ENCODE measurements at regions not wholly inside any gene's neighbourhood (a gene's known extent, or its start where the extent isn't known, plus 50 kb on each side); places are given as distances from the start of the nearest gene placed in this dataset.
"Not testable (repeated sequence)": the region's sequence is repeated elsewhere in the genome, so short reads cannot be mapped to it uniquely, and the experiment has no call there.

GRCh38 chr1:219060798-219061197 lies 112.9 kb upstream of the LYPLAL1 start:
- 95% methylated on average over 4 of the region's 5 CpGs for WGBS
- H3K4me1 ChIP-seq (ENCODE audit: insufficient read depth, low read length), result no peaks in the 10 kb centered on the region
- H3K36me3 ChIP-seq (ENCODE audit: insufficient read depth, low read length), result no peaks in the 10 kb centered on the region
- no peaks in the 10 kb centered on the region for H3K27me3 ChIP-seq (ENCODE audit: insufficient read depth, low read length)
- H3K27ac ChIP-seq (ENCODE audit: low read depth, low read length), result no peak overlapping the region
- no peaks in the 10 kb centered on the region for H3K9me3 ChIP-seq (ENCODE audit: insufficient read depth, low read depth, low read length)
- no peak overlapping the region for H3K9ac ChIP-seq (ENCODE audit: low read depth, low read length)
- H3K4me3 ChIP-seq (ENCODE audit: low read length), result no peak overlapping the region

- WGBS, result 95% methylated on average over 4 of the region's 4 CpGs
- Histone ChIP-seq H3K4me3 (ENCODE audit: low read length) (no peak overlapping the region), H3K9me3 (ENCODE audit: insufficient read depth, low read depth, low read length) (no peaks in the 10 kb centered on the region), H3K4me1 (ENCODE audit: insufficient read depth, low read length) (no peaks in the 10 kb centered on the region), H3K27me3 (ENCODE audit: insufficient read depth, low read length) (no peaks in the 10 kb centered on the region), H3K9ac (ENCODE audit: low read depth, low read length) (no peak overlapping the region), H3K27ac (ENCODE audit: low read depth, low read length) (no peak overlapping the region), H3K36me3 (ENCODE audit: insufficient read depth, low read length) (no peaks in the 10 kb centered on the region)
Measured at GRCh38 chr1:219062161-219062560, 111.5 kb upstream of the LYPLAL1 start.

- Histone ChIP-seq H3K9ac (ENCODE audit: low read depth, low read length) (no peak overlapping the region), H3K9me3 (ENCODE audit: insufficient read depth, low read depth, low read length) (no peaks in the 10 kb centered on the region), H3K4me1 (ENCODE audit: insufficient read depth, low read length) (no peaks in the 10 kb centered on the region), H3K36me3 (ENCODE audit: insufficient read depth, low read length) (no peaks in the 10 kb centered on the region), H3K27ac (ENCODE audit: low read depth, low read length) (no peak overlapping the region), H3K4me3 (ENCODE audit: low read length) (no peak overlapping the region), H3K27me3 (ENCODE audit: insufficient read depth, low read length) (no peaks in the 10 kb centered on the region)
- WGBS, result 97% methylated on average over 1 of the region's 1 CpG
Measured at GRCh38 chr1:219066098-219066497, 107.6 kb upstream of the LYPLAL1 start.

- H3K27me3 ChIP-seq (ENCODE audit: insufficient read depth, low read length), result no peaks in the 10 kb centered on the region
- H3K4me3 ChIP-seq (ENCODE audit: low read length), result no peak overlapping the region
- no peaks in the 10 kb centered on the region for H3K4me1 ChIP-seq (ENCODE audit: insufficient read depth, low read length)
- WGBS, result 88% methylated on average over 1 of the region's 1 CpG
- H3K9me3 ChIP-seq (ENCODE audit: insufficient read depth, low read depth, low read length), result no peaks in the 10 kb centered on the region
- no peak overlapping the region for H3K9ac ChIP-seq (ENCODE audit: low read depth, low read length)
- no peaks in the 10 kb centered on the region for H3K36me3 ChIP-seq (ENCODE audit: insufficient read depth, low read length)
- no peak overlapping the region for H3K27ac ChIP-seq (ENCODE audit: low read depth, low read length)
Measured at GRCh38 chr1:219066631-219067349, 106.9 kb upstream of the LYPLAL1 start.

- H3K9ac ChIP-seq (ENCODE audit: low read depth, low read length), result no peak overlapping the region
- WGBS, result 95% methylated on average over 4 of the region's 4 CpGs
Measured at GRCh38 chr1:219067350-219067712, 106.3 kb upstream of the LYPLAL1 start.

GRCh38 chr1:219070395-219070794 lies 103.3 kb upstream of the LYPLAL1 start:
- H3K9me3 ChIP-seq (ENCODE audit: insufficient read depth, low read depth, low read length); H3K4me1 ChIP-seq (ENCODE audit: insufficient read depth, low read length); H3K27ac ChIP-seq (ENCODE audit: low read depth, low read length); H3K9ac ChIP-seq (ENCODE audit: low read depth, low read length); H3K27me3 ChIP-seq (ENCODE audit: insufficient read depth, low read length); H3K36me3 ChIP-seq (ENCODE audit: insufficient read depth, low read length); H3K4me3 ChIP-seq (ENCODE audit: low read length): not testable (repeated sequence)
- 92% methylated on average over 2 of the region's 2 CpGs for WGBS

More at GRCh38 chr1:219067350-219067712, 106.3 kb upstream of the LYPLAL1 start:
- Histone ChIP-seq H3K4me3 (ENCODE audit: low read length) (no peak overlapping the region), H3K27ac (ENCODE audit: low read depth, low read length) (no peak overlapping the region), H3K27me3 (ENCODE audit: insufficient read depth, low read length) (no peaks in the 10 kb centered on the region), H3K36me3 (ENCODE audit: insufficient read depth, low read length) (no peaks in the 10 kb centered on the region), H3K4me1 (ENCODE audit: insufficient read depth, low read length) (no peaks in the 10 kb centered on the region), H3K9me3 (ENCODE audit: insufficient read depth, low read depth, low read length) (no peaks in the 10 kb centered on the region)

- Histone ChIP-seq H3K4me1 (ENCODE audit: insufficient read depth, low read length) (0 out of 2 replicates have a peak, but pooled peaks cover 1% of the 10 kb centered on the region), H3K9ac (ENCODE audit: low read depth, low read length) (no peak overlapping the region), H3K27me3 (ENCODE audit: insufficient read depth, low read length) (no peaks in the 10 kb centered on the region), H3K27ac (ENCODE audit: low read depth, low read length) (no peak overlapping the region), H3K9me3 (ENCODE audit: insufficient read depth, low read depth, low read length) (no peaks in the 10 kb centered on the region), H3K4me3 (ENCODE audit: low read length) (no peak overlapping the region), H3K36me3 (ENCODE audit: insufficient read depth, low read length) (no peaks in the 10 kb centered on the region)
- 95% methylated on average over 4 of the region's 4 CpGs for WGBS
Measured at GRCh38 chr1:219071209-219071608, 102.5 kb upstream of the LYPLAL1 start.

GRCh38 chr1:219072329-219072728 lies 101.3 kb upstream of the LYPLAL1 start:
- Histone ChIP-seq H3K27ac (ENCODE audit: low read depth, low read length) (no peak overlapping the region), H3K9me3 (ENCODE audit: insufficient read depth, low read depth, low read length) (no peaks in the 10 kb centered on the region), H3K4me1 (ENCODE audit: insufficient read depth, low read length) (0 out of 2 replicates have a peak, but pooled peaks cover 4% of the 10 kb centered on the region), H3K4me3 (ENCODE audit: low read length) (no peak overlapping the region), H3K27me3 (ENCODE audit: insufficient read depth, low read length) (no peaks in the 10 kb centered on the region), H3K9ac (ENCODE audit: low read depth, low read length) (no peak overlapping the region), H3K36me3 (ENCODE audit: insufficient read depth, low read length) (no peaks in the 10 kb centered on the region)
- WGBS, result 97% methylated on average over 5 of the region's 5 CpGs

GRCh38 chr1:219074084-219074728 lies 99.5 kb upstream of the LYPLAL1 start:
- no peaks in the 10 kb centered on the region for H3K36me3 ChIP-seq (ENCODE audit: insufficient read depth, low read length)
- no peaks in the 10 kb centered on the region for H3K27me3 ChIP-seq (ENCODE audit: insufficient read depth, low read length)
- no peak overlapping the region for H3K4me3 ChIP-seq (ENCODE audit: low read length)
- no peak overlapping the region for H3K27ac ChIP-seq (ENCODE audit: low read depth, low read length)
- 94% methylated on average over 4 of the region's 5 CpGs for WGBS
- H3K4me1 ChIP-seq (ENCODE audit: insufficient read depth, low read length), result 0 out of 2 replicates have a peak, but pooled peaks cover 4% of the 10 kb centered on the region
- no peak overlapping the region for H3K9ac ChIP-seq (ENCODE audit: low read depth, low read length)
- no peaks in the 10 kb centered on the region for H3K9me3 ChIP-seq (ENCODE audit: insufficient read depth, low read depth, low read length)

- Histone ChIP-seq H3K4me1 (ENCODE audit: insufficient read depth, low read length) (0 out of 2 replicates have a peak, but pooled peaks cover 4% of the 10 kb centered on the region), H3K27me3 (ENCODE audit: insufficient read depth, low read length) (no peaks in the 10 kb centered on the region), H3K9ac (ENCODE audit: low read depth, low read length) (no peak overlapping the region), H3K27ac (ENCODE audit: low read depth, low read length) (no peak overlapping the region), H3K36me3 (ENCODE audit: insufficient read depth, low read length) (no peaks in the 10 kb centered on the region), H3K4me3 (ENCODE audit: low read length) (no peak overlapping the region), H3K9me3 (ENCODE audit: insufficient read depth, low read depth, low read length) (no peaks in the 10 kb centered on the region)
- WGBS, result 95% methylated on average over 2 of the region's 2 CpGs
Measured at GRCh38 chr1:219075121-219075879, 98.4 kb upstream of the LYPLAL1 start.

GRCh38 chr1:219076326-219076937 lies 97.2 kb upstream of the LYPLAL1 start:
- Histone ChIP-seq H3K9me3 (ENCODE audit: insufficient read depth, low read depth, low read length) (no peaks in the 10 kb centered on the region), H3K27ac (ENCODE audit: low read depth, low read length) (no peak overlapping the region), H3K4me1 (ENCODE audit: insufficient read depth, low read length) (0 out of 2 replicates have a peak, but pooled peaks cover 4% of the 10 kb centered on the region), H3K4me3 (ENCODE audit: low read length) (no peak overlapping the region), H3K36me3 (ENCODE audit: insufficient read depth, low read length) (no peaks in the 10 kb centered on the region), H3K27me3 (ENCODE audit: insufficient read depth, low read length) (no peaks in the 10 kb centered on the region), H3K9ac (ENCODE audit: low read depth, low read length) (no peak overlapping the region)
- 89% methylated on average over 1 of the region's 1 CpG for WGBS

All from HUES64 (cell line).